K562 (cell line): ENCODE measurements at regions not wholly inside any gene's neighbourhood (a gene's known extent, or its start where the extent isn't known, plus 50 kb on each side); places are given as distances from the start of the nearest gene placed in this dataset.
A peak's percentile ranks its signal among the peaks of the same experiment; 100 is the strongest.

ENCODE experiments used
- ATAC-seq: fragments of 200-7000 bp; cut with Tn5 transposase; 3 replicates; pipeline ENCODE4 v1.9.1; 2020; ENCODE audit warnings: moderate library complexity
- BruUV-seq: library from RNA; stranded (reverse); fragments of 400-500 nt; replicated peaks from 2 replicates; lab custom pipeline; 2021; lab: Mats Ljungman, UMichigan
- CTCF ChIA-PET: fragments of 300-600 bp; formaldehyde crosslinking; extraction: SDS; loops from one replicate; lab custom pipeline; 2021; ENCODE audit warnings: low intra/inter-chr PET ratio; lab: Yijun Ruan, JAX
- POLR2A ChIA-PET: fragments of 300-600, 350-650 bp; sonication (Branson Sonifier 250); formaldehyde crosslinking; extraction: SDS; loops from one replicate; lab custom pipeline; 2021; ENCODE audit warnings: antibody characterized with exemption, inconsistent platforms; lab: Yijun Ruan, JAX
- DNase-seq, 4 experiments: peaks; one replicate each; pipeline versions ENCODE4 v3.0.0 to v3.0.0-alpha.2; 2011 to 2018; ENCODE audit warnings: low spot score in 3 of 4, mixed read lengths in 3 of 4; ENCODE audit errors: extremely low read depth in 1 of 4
- FAIRE-seq: peaks from 2 replicates; lab custom pipeline; 2011; peaks lifted over from hg19 to GRCh38; lab: Jason Lieb, UNC
- H2AFZ ChIP-seq: 2 replicates; pipeline ENCODE4 v1.6.0; 2011; ENCODE audit warnings: low read depth, low read length, control low read depth, inconsistent platforms
- H3K27ac ChIP-seq: fragments of 200-600 bp; 3 replicates; pipeline ENCODE4 v1.8.0; 2011; ENCODE audit warnings: low read depth, mild to moderate bottlenecking, control low read depth, inconsistent platforms, low read length, moderate library complexity, mixed read lengths; ENCODE audit errors: extremely low read depth
- H3K27me3 ChIP-seq, 2 experiments: fragments of 300-600 bp in 1 of 2; 2 replicates in 1 of 2; 3 replicates in 1 of 2; pipeline versions ENCODE4 v1.6.0 to v1.8.0; 2011; ENCODE audit warnings: inconsistent platforms in 2 of 2, low read length in 2 of 2, mild to moderate bottlenecking in 1 of 2, mixed read lengths in 1 of 2, moderate library complexity in 1 of 2; ENCODE audit not compliant: control insufficient read depth in 2 of 2, insufficient read depth in 2 of 2
- H3K36me3 ChIP-seq: fragments of 300-600 bp; 3 replicates; pipeline ENCODE4 v1.8.0; 2011; ENCODE audit warnings: mild to moderate bottlenecking, low read length, inconsistent platforms; ENCODE audit not compliant: control insufficient read depth, insufficient read depth
- H3K4me1 ChIP-seq, 2 experiments: fragments of 200-600 bp in 1 of 2; replicated peaks in 1 of 2; 2 replicates in 1 of 2; 3 replicates in 1 of 2; pipeline versions ENCODE4 v1.5.1 to v1.8.0; 2011; ENCODE audit warnings: inconsistent platforms in 2 of 2, low read length in 2 of 2, mild to moderate bottlenecking in 1 of 2, mixed read lengths in 1 of 2, moderate library complexity in 1 of 2; ENCODE audit not compliant: control insufficient read depth in 2 of 2, insufficient read depth in 2 of 2
- H3K4me2 ChIP-seq: 2 replicates; pipeline ENCODE4 v1.6.1; 2011; ENCODE audit warnings: low read length, control low read depth, inconsistent platforms, mixed read lengths; ENCODE audit not compliant: insufficient read depth
- H3K4me3 ChIP-seq: fragments of 200-600 bp; sonication (generic), shearing (Covaris generic); 2 replicates; pipeline ENCODE4 v1.5.1; 2016; ENCODE audit warnings: control low read depth, inconsistent platforms
- H3K79me2 ChIP-seq: fragments of 200-600 bp; 3 replicates; pipeline ENCODE4 v1.8.0; 2011; ENCODE audit warnings: low read length, inconsistent platforms; ENCODE audit not compliant: control insufficient read depth, insufficient read depth
- H3K9ac ChIP-seq, 2 experiments: 2 replicates each; pipeline versions ENCODE4 v1.6.0 to v1.6.1; 2011; ENCODE audit warnings: low read depth in 2 of 2, low read length in 2 of 2, control low read depth in 1 of 2, inconsistent platforms in 1 of 2, mild to moderate bottlenecking in 1 of 2, mixed read lengths in 1 of 2; ENCODE audit not compliant: insufficient read depth in 1 of 2
- H3K9me1 ChIP-seq: one replicate; pipeline ENCODE4 v1.6.0; 2011; ENCODE audit warnings: inconsistent platforms, mild to moderate bottlenecking, low read length, moderate library complexity; ENCODE audit not compliant: control insufficient read depth, insufficient read depth
- H3K9me3 ChIP-seq: replicated peaks from 2 replicates; pipeline ENCODE4 v1.5.1; 2011; ENCODE audit warnings: low read depth, low read length, inconsistent platforms; ENCODE audit not compliant: control insufficient read depth, insufficient read depth
- H4K20me1 ChIP-seq: replicated peaks from 2 replicates; pipeline ENCODE4 v1.6.1; 2011; ENCODE audit warnings: low read length, inconsistent platforms, mixed read lengths; ENCODE audit not compliant: control insufficient read depth, insufficient read depth
- ARID1B ChIP-seq: fragments of 450-650 bp; IDR thresholded peaks from 2 replicates; pipeline ENCODE4 v1.6.1; 2016; ENCODE audit warnings: antibody characterized with exemption, mild to moderate bottlenecking, inconsistent platforms
- CBFA2T3 ChIP-seq: fragments of 450-650 bp; IDR thresholded peaks from 2 replicates; pipeline ENCODE4 v1.6.1; 2017
- DDX20 ChIP-seq: fragments of 450-650 bp; IDR thresholded peaks from 2 replicates; pipeline ENCODE4 v1.6.1; 2016; ENCODE audit warnings: missing genetic modification characterization, low read depth, mild to moderate bottlenecking, missing compliant biosample characterization, moderate library complexity
- DPF2 ChIP-seq: fragments of 450-650 bp; IDR thresholded peaks from 2 replicates; pipeline ENCODE4 v1.6.1; 2016
- HMG20A ChIP-seq: fragments of 450-650 bp; formaldehyde crosslinking; conservative IDR thresholded peaks from 2 replicates; pipeline ENCODE4 v1.4.0; 2020; ENCODE audit warnings: mild to moderate bottlenecking, mixed read lengths
- MEIS2 ChIP-seq: fragments of 450-650 bp; IDR thresholded peaks from 2 replicates; pipeline ENCODE4 v1.6.1; 2014; ENCODE audit warnings: mild to moderate bottlenecking; ENCODE audit not compliant: partially characterized antibody
- MITF ChIP-seq: IDR thresholded peaks from 2 replicates; pipeline ENCODE4 v1.6.1; 2014; ENCODE audit warnings: antibody characterized with exemption
- PBX2 ChIP-seq, 2 experiments: IDR thresholded peaks in 1 of 2; conservative IDR thresholded peaks in 1 of 2; 2 replicates each; pipeline ENCODE4 v1.6.1; 2016; ENCODE audit warnings: low read depth in 2 of 2, mild to moderate bottlenecking in 1 of 2, missing compliant biosample characterization in 1 of 2, missing genetic modification characterization in 1 of 2, moderate library complexity in 1 of 2
- PKNOX1 ChIP-seq: fragments of 450-650 bp; IDR thresholded peaks from 2 replicates; pipeline ENCODE4 v1.6.1; 2016
- TCF3 ChIP-seq: sonication (generic); formaldehyde crosslinking; IDR thresholded peaks from 2 replicates; pipeline ENCODE4 v1.4.0; 2020; ENCODE audit warnings: mild to moderate bottlenecking, missing genetic modification reagents
- TEAD4 ChIP-seq, 2 experiments: sonication (generic) in 1 of 2; formaldehyde crosslinking in 1 of 2; IDR thresholded peaks; 2 replicates each; pipeline versions ENCODE4 v1.6.1 to v1.8.0; 2012 to 2022; ENCODE audit warnings: borderline replicate concordance in 1 of 2, inconsistent platforms in 1 of 2, low read length in 1 of 2, mild to moderate bottlenecking in 1 of 2, missing genetic modification reagents in 1 of 2
- WGBS: fragments of 100-300 bp; shearing (Covaris generic); methylation state at CpG from one replicate; pipeline ENCODE4 v1.1.6; 2016; ENCODE audit warnings: low coverage, mixed read lengths; ENCODE audit not compliant: insufficient coverage; ENCODE audit errors: missing lambda C conversion rate; 5-methylcytosine and 5-hydroxymethylcytosine counted together
- in situ Hi-C: fragments of 300-500 bp; cut with MboI; formaldehyde crosslinking; loops from 4 replicates; pipeline ENCODE4 v1.15.0; 2018; ENCODE audit warnings: inconsistent platforms, mixed read lengths
- intact Hi-C: fragments of 100-400 bp; cut with micrococcal nuclease; formaldehyde crosslinking; loops from 2 replicates; pipeline ENCODE4 v1.14.2; 2022

- no peak overlapping the region for H2AFZ ChIP-seq
- no peaks in the 10 kb centered on the region for H3K27me3 ChIP-seq
- FAIRE-seq: peak; percentile 74
- no peak overlapping the region for H3K27ac ChIP-seq
- 0 out of 2 replicates have a peak, but pooled peaks cover 4% of the 10 kb centered on the region for H3K9me3 ChIP-seq
- 31% methylated on average over 2 of the region's 2 CpGs for WGBS
- peaks cover 94% of the 10 kb centered on the region for H3K79me2 ChIP-seq
- no peak overlapping the region for H3K4me3 ChIP-seq
- TF ChIP-seq ARID1B (0 out of 2 replicates have a peak, but pooled peaks have one; percentile 12), MITF (no peak), DPF2 (no peak), CBFA2T3 (peak; percentile 29; the same call in 1 of the 2 replicates), MEIS2 (peak; percentile 89), PKNOX1 (peak; percentile 44; the same call in 1 of the 2 replicates), TEAD4 (IDR thresholded peaks at IDR 0.05; ENCODE audit: low read length) (peak; percentile 14; the same call in 1 of the 2 replicates), TEAD4 (CRISPR knock-in tag; IDR thresholded peaks at IDR 0.05; ENCODE audit: borderline replicate concordance) (no peak), TCF3 (CRISPR knock-in tag) (peak; percentile 59), HMG20A (no peak), DDX20 (tag) (0 out of 2 replicates have a peak, but pooled peaks have one; percentile 8), PBX2 (CRISPR knock-in tag; IDR thresholded peaks at IDR 0.05; ENCODE audit: low read depth) (no peak), PBX2 (tag; conservative IDR thresholded peaks at IDR 0.05; ENCODE audit: low read depth) (peak; percentile 59)
- intact Hi-C loops: loop anchor here (5.0 kb wide), 1 partner anchor 143 kb away; no protein-coding TSS in a partner anchor
- no peaks in the 10 kb centered on the region for H4K20me1 ChIP-seq
- DNase-seq: no peak
- peaks cover 72% of the 10 kb centered on the region for H3K36me3 ChIP-seq
- H3K9ac ChIP-seq: peak overlapping the region in 1 of 2 experiments; percentile 12; a peak in 1 of 4 replicates
- in situ Hi-C loops: no loop called here
- peak overlapping the region; percentile 52 for H3K4me2 ChIP-seq
- ChIA-PET POLR2A (no interaction called here), CTCF (interaction anchor here (0.9 kb wide), 1 partner anchor 131 kb away, joined by 3 read pairs; no protein-coding TSS in a partner anchor)
- no TSS peak for BruUV-seq
- peaks cover 13 to 15% of the 10 kb centered on the region in 2 experiments; a peak in 4 of 5 replicates for H3K4me1 ChIP-seq
- no peak for ATAC-seq
- H3K9me1 ChIP-seq: no peaks in the 10 kb centered on the region
Observed at GRCh38 chr12:127149226-127149964, 1117.6 kb upstream of the TMEM132C start.
